ENCODE measurements at regions not wholly inside any gene's neighbourhood (a gene's known extent, or its start where the extent isn't known, plus 50 kb on each side); places are given as distances from the start of the nearest gene placed in this dataset.

GRCh38 chr4:98711526-98711925 is 53.1 kb upstream of the TSPAN5 start:
- no TSS peak for BruUV-seq (replicated peaks)
- in situ Hi-C loops (cut with HindIII; ENCODE audit: low pct_unique_long_range_greater_than_20kb, low sequenced_read_pairs) (no loop called here), intact Hi-C loops (cut with micrococcal nuclease; ENCODE audit: unreplicated experiment) (no loop called here)
- no peak for ATAC-seq
- no peak for DNase-seq (ENCODE audit: low read depth, low spot score)
- H3K36me3 ChIP-seq (ENCODE audit: control insufficient read depth, insufficient read depth, low read length), result no peaks in the 10 kb centered on the region
- H3K4me3 ChIP-seq (ENCODE audit: low read depth in 2 of 2, low read length in 2 of 2), result no peak overlapping the region
- H3K9me3 ChIP-seq (ENCODE audit: control insufficient read depth, insufficient read depth, low read depth, low read length), result no peaks in the 10 kb centered on the region
- H3K27me3 ChIP-seq (ENCODE audit: control insufficient read depth, insufficient read depth, low read length), result no peaks in the 10 kb centered on the region
- peak overlapping the region; percentile 34; the same call in 1 of the 2 replicates for H3K27ac ChIP-seq (ENCODE audit: low read length)
- POLR2A ChIA-PET, result no interaction called here
- no peaks in the 10 kb centered on the region; the same call in 1 of the 2 replicates for H3K4me1 ChIP-seq (ENCODE audit: control insufficient read depth, insufficient read depth, low read length)
- CTCF ChIA-PET, result no interaction called here
- TF ChIP-seq SIN3A (IDR thresholded peaks at IDR 0.05; ENCODE audit: borderline replicate concordance, insufficient read depth, low read depth, low read length), result no peak
- no peak for TF ChIP-seq TCF7L2 (IDR thresholded peaks at IDR 0.05; ENCODE audit: low read depth, low read length)
- TF ChIP-seq, protein P1, sequence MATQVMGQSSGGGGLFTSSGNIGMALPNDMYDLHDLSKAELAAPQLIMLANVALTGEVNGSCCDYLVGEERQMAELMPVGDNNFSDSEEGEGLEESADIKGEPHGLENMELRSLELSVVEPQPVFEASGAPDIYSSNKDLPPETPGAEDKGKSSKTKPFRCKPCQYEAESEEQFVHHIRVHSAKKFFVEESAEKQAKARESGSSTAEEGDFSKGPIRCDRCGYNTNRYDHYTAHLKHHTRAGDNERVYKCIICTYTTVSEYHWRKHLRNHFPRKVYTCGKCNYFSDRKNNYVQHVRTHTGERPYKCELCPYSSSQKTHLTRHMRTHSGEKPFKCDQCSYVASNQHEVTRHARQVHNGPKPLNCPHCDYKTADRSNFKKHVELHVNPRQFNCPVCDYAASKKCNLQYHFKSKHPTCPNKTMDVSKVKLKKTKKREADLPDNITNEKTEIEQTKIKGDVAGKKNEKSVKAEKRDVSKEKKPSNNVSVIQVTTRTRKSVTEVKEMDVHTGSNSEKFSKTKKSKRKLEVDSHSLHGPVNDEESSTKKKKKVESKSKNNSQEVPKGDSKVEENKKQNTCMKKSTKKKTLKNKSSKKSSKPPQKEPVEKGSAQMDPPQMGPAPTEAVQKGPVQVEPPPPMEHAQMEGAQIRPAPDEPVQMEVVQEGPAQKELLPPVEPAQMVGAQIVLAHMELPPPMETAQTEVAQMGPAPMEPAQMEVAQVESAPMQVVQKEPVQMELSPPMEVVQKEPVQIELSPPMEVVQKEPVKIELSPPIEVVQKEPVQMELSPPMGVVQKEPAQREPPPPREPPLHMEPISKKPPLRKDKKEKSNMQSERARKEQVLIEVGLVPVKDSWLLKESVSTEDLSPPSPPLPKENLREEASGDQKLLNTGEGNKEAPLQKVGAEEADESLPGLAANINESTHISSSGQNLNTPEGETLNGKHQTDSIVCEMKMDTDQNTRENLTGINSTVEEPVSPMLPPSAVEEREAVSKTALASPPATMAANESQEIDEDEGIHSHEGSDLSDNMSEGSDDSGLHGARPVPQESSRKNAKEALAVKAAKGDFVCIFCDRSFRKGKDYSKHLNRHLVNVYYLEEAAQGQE (IDR thresholded peaks at IDR 0.05; ENCODE audit: insufficient read depth in 1 of 2, low read depth in 2 of 2, low read length in 1 of 2), result no peak
- TF ChIP-seq, protein P2, sequence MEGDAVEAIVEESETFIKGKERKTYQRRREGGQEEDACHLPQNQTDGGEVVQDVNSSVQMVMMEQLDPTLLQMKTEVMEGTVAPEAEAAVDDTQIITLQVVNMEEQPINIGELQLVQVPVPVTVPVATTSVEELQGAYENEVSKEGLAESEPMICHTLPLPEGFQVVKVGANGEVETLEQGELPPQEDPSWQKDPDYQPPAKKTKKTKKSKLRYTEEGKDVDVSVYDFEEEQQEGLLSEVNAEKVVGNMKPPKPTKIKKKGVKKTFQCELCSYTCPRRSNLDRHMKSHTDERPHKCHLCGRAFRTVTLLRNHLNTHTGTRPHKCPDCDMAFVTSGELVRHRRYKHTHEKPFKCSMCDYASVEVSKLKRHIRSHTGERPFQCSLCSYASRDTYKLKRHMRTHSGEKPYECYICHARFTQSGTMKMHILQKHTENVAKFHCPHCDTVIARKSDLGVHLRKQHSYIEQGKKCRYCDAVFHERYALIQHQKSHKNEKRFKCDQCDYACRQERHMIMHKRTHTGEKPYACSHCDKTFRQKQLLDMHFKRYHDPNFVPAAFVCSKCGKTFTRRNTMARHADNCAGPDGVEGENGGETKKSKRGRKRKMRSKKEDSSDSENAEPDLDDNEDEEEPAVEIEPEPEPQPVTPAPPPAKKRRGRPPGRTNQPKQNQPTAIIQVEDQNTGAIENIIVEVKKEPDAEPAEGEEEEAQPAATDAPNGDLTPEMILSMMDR (IDR thresholded peaks at IDR 0.05), result no peak
- TF ChIP-seq POLR2AphosphoS5 (IDR thresholded peaks at IDR 0.05; ENCODE audit: low read depth, low read length), result no peak

- DNase-seq (ENCODE audit: low read depth, low spot score) (no peak), ATAC-seq (no peak)
- ChIA-PET POLR2A (no interaction called here), CTCF (no interaction called here)
- intact Hi-C loops (cut with micrococcal nuclease; ENCODE audit: unreplicated experiment), result no loop called here
- no peaks in the 10 kb centered on the region for H3K9me3 ChIP-seq (ENCODE audit: control insufficient read depth, insufficient read depth, low read depth, low read length)
- in situ Hi-C loops (cut with HindIII; ENCODE audit: low pct_unique_long_range_greater_than_20kb, low sequenced_read_pairs), result no loop called here
- no peaks in the 10 kb centered on the region; the same call in 1 of the 2 replicates for H3K4me1 ChIP-seq (ENCODE audit: control insufficient read depth, insufficient read depth, low read length)
- no peak overlapping the region for H3K4me3 ChIP-seq (ENCODE audit: low read depth in 2 of 2, low read length in 2 of 2)
- no peaks in the 10 kb centered on the region for H3K27me3 ChIP-seq (ENCODE audit: control insufficient read depth, insufficient read depth, low read length)
- H3K36me3 ChIP-seq (ENCODE audit: control insufficient read depth, insufficient read depth, low read length), result no peaks in the 10 kb centered on the region
- H3K27ac ChIP-seq (ENCODE audit: low read length), result no peak overlapping the region; the same call in 1 of the 2 replicates
- no peak for TF ChIP-seq TCF7L2 (IDR thresholded peaks at IDR 0.05; ENCODE audit: low read depth, low read length)
- TF ChIP-seq, protein P2 (IDR thresholded peaks at IDR 0.05), result no peak
- TF ChIP-seq POLR2AphosphoS5 (IDR thresholded peaks at IDR 0.05; ENCODE audit: low read depth, low read length), result no peak
- TF ChIP-seq, protein P1 (IDR thresholded peaks at IDR 0.05; ENCODE audit: insufficient read depth in 1 of 2, low read depth in 2 of 2, low read length in 1 of 2), result no peak
- no TSS peak for BruUV-seq (replicated peaks)
Observed at GRCh38 chr4:98710831-98711230, 52.4 kb upstream of the TSPAN5 start.

All from Panc1 (cell line).